GM18502 (cell line): ENCODE measurements at regions not wholly inside any gene's neighbourhood (a gene's known extent, or its start where the extent isn't known, plus 50 kb on each side); places are given as distances from the start of the nearest gene placed in this dataset.

Source experiments
- ATAC-seq: cut with Tn5 transposase; IDR thresholded peaks from one replicate; pipeline ENCODE4 v1.9.1; 2021; ENCODE audit warnings: mild to moderate bottlenecking; ENCODE audit not compliant: unreplicated experiment, poor library complexity

DNA sequence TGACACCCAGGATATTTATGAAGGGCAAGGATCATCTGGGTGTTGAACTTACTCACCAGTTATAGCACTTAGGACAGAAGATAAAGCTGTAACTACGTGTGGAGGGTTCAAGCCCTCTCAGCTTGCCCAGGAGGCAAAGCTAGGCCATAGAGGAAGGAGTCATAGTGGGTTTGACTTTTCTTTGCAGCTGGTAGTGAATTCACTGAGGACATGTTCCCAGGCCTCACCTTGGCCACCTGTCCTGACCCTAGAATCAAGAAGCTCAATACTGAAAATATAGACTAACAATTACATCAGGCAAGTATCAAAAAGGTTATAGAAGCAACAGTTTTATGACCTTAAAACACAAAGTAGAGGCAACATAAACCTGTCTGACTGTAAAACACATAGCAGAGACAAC, 1207.7 kb downstream of the SLITRK1 start:
- no peak for ATAC-seq

GRCh38 chr13:82672248-82672647, 1210.0 kb downstream of the SLITRK1 start:
- ATAC-seq: no peak

- ATAC-seq: no peak
Measured at GRCh38 chr13:82664183-82664582, 1218.1 kb downstream of the SLITRK1 start.

GRCh38 chr13:82661126-82661525, 1221.1 kb downstream of the SLITRK1 start:
- no peak for ATAC-seq

- ATAC-seq: no peak
Measured at GRCh38 chr13:82658811-82659210, 1223.5 kb downstream of the SLITRK1 start.

DNA sequence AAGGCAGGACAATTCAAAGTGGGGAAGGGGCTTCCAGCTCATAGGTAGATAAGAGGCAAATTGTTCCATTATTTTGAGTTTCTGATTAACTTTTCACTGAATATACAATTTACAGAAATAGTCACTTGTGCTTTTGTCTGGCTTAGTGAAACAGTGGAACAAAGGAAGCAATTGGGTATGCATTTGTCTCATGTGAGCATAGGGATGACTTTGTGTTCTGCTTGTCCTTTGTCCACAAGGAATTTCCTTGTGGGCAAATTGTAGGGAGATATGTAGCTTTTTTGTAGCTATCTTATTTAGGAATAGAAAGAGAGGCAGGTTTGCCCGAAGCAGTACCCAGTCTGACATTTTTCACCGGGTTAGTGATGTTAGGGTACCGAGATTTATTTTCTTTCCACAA, 1224.8 kb downstream of the SLITRK1 start:
- ATAC-seq: no peak

DNA sequence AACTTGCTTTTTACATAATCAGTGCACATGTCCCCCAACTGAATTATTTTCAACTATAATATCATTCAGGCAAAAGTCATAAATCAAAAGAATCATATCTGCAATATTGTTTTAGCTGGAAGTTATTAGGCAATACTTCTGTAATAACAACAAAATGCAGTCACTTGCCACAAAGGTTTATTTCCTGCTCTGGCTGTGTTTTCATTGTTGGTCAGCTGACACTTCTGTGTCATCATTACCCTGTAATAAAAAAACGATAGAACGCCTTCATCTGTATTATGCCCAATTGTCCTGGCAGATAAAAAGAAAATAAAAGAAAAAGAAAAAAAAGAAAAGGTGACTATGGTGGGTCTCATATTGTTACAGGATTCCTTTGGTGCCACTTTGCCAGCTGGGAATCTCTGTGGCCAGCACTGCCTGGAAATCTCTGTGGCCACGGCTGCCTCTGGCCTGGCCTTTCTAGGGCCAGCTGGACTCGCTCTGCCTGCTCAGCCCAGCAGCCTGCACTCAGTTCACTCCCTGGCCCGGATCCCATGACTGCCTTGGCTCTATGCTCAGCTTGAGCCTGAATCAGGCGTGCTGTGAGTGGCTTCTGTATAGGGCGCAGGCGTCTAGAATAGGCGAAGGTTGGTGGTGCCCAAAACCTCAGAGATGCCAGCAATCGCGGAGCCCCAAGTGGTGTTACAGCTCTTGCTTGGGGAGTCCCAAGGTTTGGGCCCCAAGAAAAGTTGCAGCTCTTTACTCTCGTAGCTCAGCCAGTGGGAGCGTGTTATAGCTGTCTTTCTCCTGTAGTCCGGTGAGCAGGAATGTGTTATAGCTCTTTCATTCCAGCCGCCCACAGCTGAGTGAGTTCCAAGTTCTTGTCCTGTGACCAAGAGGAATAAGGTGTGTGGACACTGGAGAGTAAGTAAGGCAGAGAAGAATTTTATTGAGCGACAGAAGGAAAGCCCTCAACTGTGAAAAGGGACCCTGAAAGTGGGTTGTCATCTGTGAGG, 1227.1 kb downstream of the SLITRK1 start:
- ATAC-seq: no peak

- ATAC-seq: no peak
Measured at GRCh38 chr13:82654143-82654542, 1228.1 kb downstream of the SLITRK1 start.

DNA sequence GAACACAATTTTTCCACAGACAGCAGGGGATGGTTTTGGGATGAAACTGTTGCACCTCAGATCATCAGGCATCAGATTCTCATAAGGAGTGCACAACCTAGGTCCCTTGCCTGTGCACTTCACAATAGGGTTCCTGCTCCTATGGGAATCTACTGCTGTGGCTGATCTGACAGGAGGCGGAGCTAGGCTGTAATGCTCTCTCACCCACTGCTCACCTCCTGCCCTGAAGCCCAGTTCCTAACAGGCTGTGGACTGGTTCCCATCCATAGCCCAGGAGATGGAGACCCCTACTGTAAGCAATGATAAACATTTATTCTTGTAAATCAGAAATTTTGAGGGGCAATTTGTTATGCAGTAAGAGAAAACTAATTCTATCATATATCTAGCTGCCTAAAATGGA, 1234.7 kb downstream of the SLITRK1 start:
- no peak for ATAC-seq

GRCh38 chr13:82636119-82636518, 1246.2 kb downstream of the SLITRK1 start:
- ATAC-seq: no peak

- ATAC-seq: no peak
Measured at GRCh38 chr13:82634946-82635345, 1247.3 kb downstream of the SLITRK1 start.

GRCh38 chr13:82627183-82627582, 1255.1 kb downstream of the SLITRK1 start:
- ATAC-seq: no peak

DNA sequence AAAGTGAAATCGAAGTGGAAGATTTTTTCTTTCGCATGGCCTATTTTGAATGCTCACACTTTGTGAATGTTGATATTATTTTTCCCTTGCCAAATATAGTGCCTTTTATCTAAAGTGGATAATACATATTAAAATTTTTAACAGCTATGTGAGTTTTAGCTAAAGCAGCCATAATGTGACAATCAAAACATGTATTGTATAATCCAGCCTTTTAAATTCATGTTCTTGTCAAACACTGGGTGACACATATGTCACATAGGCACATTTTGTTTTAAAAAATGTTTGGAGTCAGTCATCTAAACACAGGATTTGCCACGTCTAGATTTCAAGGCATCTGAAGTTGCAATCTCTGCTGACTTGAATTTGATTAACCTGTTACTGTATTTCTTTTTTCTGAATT, 1256.6 kb downstream of the SLITRK1 start:
- no peak for ATAC-seq

- no peak for ATAC-seq
Measured at GRCh38 chr13:82615043-82615442, 1267.2 kb downstream of the SLITRK1 start.

DNA sequence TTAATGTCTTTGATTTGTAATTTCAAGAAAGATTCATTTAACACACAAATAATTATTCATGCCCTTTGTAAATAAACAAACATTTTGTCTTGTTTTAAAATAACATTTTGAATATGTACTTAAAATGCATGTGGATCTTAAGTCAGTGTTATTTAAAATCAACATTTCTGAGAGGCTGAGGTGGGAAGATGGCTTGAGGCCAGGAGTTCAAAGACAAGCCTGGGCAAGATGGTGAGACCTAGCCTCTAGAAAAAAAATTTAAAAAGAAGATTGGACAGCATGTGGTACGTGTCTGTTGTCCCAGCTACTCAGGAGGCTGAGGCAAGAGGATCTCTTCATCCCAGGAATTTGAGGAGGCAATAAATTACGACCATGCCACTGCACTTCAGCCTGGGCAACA, 1268.2 kb downstream of the SLITRK1 start:
- no peak for ATAC-seq

DNA sequence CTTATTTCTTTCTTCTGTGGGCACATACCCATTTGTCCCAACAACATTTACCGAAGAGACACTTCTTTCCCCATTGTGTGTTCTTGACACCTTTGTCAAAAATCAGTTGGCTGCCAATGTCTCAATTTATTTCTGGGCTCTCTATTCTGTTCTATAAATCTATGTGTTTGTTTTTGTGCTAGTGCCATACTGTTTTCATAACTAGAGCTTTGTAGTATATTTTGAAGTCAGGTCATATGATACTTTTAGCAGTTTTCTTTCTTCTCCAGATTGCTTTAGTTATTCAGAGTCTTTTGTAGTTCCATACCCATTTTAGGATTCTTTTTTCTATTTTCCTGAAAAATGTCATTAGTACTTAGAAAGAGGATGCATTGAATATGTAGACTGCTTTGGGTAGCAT, 1276.3 kb downstream of the SLITRK1 start:
- no peak for ATAC-seq

- no peak for ATAC-seq
Measured at GRCh38 chr13:82597747-82598146, 1284.5 kb downstream of the SLITRK1 start.

- no peak for ATAC-seq
Measured at GRCh38 chr13:82593239-82593638, 1289.0 kb downstream of the SLITRK1 start.

DNA sequence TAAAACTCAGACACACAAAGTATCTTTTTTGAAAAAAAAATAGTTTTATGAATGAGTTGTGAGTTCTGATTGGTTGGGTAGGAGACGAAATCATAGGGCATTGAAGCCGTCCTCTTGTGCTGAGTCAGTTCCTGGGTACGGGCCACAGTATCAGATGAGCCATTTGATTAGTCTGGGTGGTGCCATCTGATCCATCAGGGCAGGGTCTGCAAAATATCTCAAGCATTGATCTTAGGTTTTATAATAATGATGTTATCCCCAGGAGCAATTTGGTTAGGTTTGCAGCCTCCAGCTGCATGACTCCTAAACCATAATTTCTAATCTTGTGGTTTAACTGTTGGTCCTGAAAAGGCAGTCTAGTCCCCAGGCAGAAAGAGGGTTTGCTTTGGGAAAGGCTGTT, 1310.6 kb downstream of the SLITRK1 start:
- no peak for ATAC-seq

- ATAC-seq: no peak
Measured at GRCh38 chr13:82569581-82569980, 1312.7 kb downstream of the SLITRK1 start.

GRCh38 chr13:82566864-82567263, 1315.4 kb downstream of the SLITRK1 start:
- no peak for ATAC-seq

GRCh38 chr13:82565201-82565600, 1317.1 kb downstream of the SLITRK1 start:
- ATAC-seq: no peak
